GM19452 (cell line): ENCODE measurements at regions not wholly inside any gene's neighbourhood (a gene's known extent, or its start where the extent isn't known, plus 50 kb on each side); places are given as distances from the start of the nearest gene placed in this dataset.
A peak's percentile ranks its signal among the peaks of the same experiment; 100 is the strongest.

Source experiments
- ATAC-seq: cut with Tn5 transposase; IDR thresholded peaks from one replicate; pipeline ENCODE4 v1.9.1; 2021; ENCODE audit not compliant: unreplicated experiment

DNA sequence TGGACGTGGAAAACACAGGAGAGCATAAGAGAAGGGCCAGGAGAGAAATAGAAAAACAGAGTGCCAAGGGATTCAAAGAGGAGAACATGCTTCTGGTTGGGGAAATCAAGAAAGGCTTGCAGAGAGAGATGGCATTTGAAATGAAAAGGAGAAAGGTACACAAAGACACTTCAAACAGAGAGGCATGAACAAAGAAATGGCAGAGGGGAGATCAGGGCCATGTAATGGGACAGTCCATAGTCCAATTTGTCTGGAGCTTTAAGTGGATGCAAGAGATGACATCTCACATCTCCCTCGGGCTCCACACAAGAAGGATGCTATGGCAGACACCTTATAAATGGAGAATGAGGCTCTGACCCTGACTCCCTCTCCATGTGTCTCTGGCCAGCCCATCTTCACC, 331.1 kb downstream of the MLLT3 start:
- no peak for ATAC-seq

DNA sequence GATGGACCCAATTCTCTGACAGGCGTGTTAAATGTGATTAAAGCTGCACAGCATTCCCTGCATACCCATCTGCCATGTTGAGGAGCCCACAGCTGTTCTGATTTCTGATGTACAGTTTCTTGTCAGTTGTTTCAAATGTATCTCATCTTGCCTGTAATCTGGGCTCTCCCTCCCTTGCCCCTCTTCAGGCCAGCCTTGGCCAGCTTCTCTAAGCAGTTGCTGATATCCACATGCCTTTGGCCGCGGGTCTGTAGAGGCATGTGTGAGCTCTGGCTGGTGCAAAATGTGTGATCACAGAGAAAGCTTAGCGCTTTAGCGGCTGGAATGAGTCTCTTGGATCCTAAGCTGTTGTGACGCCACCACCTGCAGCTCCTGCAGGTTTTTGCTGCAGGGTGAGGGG, 332.0 kb downstream of the MLLT3 start:
- no peak for ATAC-seq

- peak; percentile 29 for ATAC-seq
These were observed 332.8 kb downstream of the MLLT3 start for GRCh38 chr9:20289423-20290010.

DNA sequence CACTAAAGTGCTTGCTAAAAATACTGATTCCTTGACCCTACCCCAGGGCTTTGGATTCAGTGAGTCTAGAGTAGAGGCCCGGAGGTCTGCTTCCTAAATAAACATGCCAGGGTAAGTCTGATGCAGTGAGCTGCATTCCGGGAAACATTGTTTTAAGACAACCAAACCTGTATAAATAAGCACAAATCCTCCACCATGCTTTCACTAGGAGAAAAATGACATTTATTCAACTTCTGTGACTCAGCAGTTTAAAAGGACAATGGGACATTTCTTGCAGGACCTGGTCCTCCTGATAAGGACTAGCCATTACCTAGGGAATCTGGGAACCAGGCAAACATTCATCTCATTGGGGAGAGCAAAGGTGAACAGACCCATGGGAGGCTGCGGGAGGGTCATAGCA, 335.3 kb downstream of the MLLT3 start:
- no peak for ATAC-seq

- ATAC-seq, result no peak
These were observed 336.1 kb downstream of the MLLT3 start for GRCh38 chr9:20286154-20286700.

GRCh38 chr9:20284601-20285289, 337.6 kb downstream of the MLLT3 start:
- ATAC-seq, result no peak

- peak; percentile 51 for ATAC-seq
These were observed 342.0 kb downstream of the MLLT3 start for GRCh38 chr9:20280330-20280729.

DNA sequence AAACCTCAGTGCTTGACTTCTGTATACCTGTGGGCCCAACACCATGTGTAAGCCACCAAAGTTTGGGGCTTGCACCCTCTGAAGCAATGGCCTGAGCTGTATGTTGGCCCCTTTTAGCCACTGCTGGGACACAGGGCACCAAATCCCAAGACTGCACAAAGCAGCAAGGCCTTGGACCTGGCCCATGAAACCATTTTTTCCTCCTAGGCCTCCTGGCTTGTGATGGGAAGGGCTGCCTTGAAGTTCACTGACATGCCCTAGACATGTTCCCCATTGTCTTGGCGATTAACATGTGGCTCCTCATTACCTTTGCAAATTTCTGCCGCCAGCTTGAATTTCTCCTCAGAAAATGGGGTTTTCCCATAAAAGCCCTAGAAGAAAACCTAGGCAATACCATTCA, 345.5 kb downstream of the MLLT3 start:
- no peak for ATAC-seq

DNA sequence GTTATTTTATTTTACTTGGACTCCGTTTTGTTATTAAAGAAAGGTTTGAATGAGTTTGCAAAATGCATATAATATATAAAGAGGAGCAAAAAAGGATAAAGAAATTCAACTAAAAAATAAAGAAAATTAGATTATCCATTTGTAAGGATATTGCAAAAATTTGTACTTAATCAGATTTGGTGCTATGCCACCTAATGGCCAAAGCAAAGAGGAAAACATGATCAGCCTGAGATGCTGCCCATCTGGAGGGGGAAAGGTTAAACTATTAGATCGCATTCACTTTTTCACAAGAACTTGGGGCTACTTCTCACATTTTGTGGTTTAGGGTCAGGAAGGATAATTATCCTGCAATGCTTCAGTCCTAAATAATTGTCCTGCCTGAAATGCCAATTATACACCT, 350.6 kb downstream of the MLLT3 start:
- no peak for ATAC-seq

- no peak for ATAC-seq
These were observed 351.2 kb downstream of the MLLT3 start for GRCh38 chr9:20271096-20271495.

- ATAC-seq, result no peak
These were observed 352.1 kb downstream of the MLLT3 start for GRCh38 chr9:20270161-20270560.

DNA sequence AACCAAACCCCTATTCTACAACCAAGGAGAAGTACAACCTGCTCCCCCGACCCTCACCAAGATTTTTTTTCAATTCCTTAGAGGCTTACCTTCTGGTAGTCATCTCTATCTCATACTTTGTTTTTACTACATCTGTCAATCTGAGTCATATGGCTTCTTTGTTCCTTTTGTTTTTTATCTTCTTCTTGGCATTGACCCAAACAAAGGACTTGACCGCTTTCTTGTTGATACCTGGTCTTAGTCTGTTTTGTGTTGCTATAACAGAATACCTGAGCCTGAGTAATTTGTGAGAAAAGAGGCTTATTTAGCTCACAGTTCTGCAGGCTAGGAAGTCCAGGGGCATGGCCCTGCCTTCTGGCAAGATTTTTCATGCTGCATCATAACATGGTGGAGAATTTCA, 352.7 kb downstream of the MLLT3 start:
- ATAC-seq, result no peak

- ATAC-seq, result no peak
These were observed 357.4 kb downstream of the MLLT3 start for GRCh38 chr9:20264896-20265295.

DNA sequence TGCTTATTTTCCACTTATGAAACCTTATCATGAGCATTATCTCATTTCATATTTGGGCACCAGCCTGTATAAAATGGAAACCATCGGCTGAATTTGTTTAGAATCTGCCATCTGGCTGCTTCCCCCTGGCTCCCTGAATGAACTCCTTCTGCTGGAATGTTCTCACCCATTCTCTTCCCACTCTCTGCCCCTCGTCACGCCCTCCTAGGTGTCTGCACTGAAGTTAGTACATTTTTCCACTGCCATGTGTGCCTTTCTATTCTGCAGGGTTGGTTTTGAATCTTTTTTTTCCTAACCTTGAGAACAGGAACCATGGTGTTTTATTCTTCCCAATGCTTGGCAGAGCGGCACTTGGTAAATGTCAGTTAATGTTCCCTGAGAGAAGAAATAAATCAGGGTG, 359.7 kb downstream of the MLLT3 start:
- ATAC-seq, result no peak

DNA sequence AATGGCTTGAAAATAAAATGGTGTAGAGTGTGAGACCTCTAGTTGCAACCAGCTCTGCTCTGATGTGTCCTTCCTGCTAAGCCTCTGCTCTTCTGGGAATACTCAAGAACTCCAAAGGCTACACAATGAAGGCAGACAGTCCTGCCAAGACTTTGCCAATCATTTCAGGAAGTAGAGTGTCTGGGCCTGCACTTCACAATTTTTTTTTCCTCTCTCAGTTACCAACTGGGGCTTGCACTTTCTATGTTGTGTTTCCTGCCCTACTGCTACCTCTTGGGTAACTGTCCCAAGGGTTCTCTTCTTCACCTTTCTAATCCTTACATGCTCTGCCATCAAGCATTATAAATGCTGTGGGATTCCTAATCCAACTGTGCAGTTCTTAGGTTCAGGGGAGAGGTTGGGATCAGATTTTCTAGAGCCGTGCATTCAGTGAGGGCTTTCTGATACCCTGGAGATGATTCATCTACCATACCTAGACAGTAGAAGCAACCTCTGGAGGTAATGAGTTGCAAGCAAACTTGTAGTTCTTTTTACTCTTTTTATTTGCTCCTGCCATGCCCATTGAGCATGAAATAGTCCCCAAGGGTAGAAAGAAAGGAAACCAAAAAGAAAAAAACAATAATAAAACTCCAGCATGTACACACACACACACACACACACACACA, 365.9 kb downstream of the MLLT3 start:
- ATAC-seq, result peak; percentile 56

DNA sequence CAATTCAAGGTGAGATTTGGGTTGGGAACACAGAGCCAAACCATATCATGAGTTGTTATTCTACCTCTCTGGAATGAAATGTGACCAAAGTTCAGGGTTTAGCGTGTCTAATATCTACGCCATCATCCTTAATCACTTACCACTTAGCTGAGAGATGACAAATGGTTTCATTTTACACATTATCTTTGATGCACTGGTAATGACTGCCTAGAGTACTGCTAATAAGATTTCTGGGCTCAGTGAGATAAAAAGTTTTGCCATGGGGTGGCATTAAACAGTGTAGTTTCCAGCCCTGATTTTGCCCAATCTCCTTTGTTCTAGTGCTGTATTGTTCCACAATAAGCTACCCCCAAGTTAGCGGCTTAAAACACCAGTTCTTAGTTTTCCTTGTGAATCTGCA, 367.2 kb downstream of the MLLT3 start:
- ATAC-seq, result no peak

DNA sequence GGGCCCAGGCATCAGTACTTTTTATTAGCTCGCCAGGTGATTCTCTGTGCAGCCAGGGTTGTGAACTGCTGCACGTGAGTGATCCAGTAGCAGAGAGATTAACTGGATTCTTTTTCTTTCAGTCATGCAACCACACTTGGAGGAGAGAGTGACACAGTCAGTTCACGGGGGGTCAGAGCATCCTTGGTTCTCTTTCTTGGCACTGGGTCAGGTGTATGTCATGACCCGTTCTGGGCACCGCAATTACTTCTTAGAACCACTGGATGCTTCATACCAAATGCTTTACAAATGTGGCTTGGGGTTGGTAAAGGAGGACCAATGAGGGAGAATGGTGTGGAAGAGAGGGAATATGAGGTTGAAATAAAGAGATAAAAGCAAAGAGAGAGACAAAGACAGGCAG, 368.7 kb downstream of the MLLT3 start:
- no peak for ATAC-seq

DNA sequence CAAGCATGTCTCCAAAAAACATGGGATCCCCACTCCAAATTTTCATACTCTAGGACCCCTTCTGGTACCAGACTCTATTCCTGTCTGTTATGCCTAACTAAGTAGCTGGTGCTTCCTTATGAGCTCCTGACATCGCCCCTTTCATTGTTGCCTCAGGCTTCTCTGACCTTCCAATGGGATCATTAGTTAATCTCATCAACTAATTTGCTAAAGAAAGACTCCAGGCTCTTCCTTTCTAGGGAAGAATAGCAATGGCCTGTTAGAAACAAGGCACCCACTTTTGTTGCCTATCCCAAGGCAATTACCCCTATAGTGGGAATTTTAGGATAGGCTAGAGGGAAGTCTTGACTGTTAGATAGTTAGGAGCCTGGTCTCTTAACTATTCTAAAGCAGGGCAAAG, 369.5 kb downstream of the MLLT3 start:
- ATAC-seq, result no peak

- no peak for ATAC-seq
These were observed 371.5 kb downstream of the MLLT3 start for GRCh38 chr9:20250791-20251190.

GRCh38 chr9:20244271-20244670, 378.0 kb downstream of the MLLT3 start:
- no peak for ATAC-seq

- ATAC-seq, result no peak
These were observed 378.5 kb downstream of the MLLT3 start for GRCh38 chr9:20243841-20244240.

- peak; percentile 95 for ATAC-seq
These were observed 379.6 kb downstream of the MLLT3 start for GRCh38 chr9:20242510-20243189.
